Lower leg skin (tissue), 4 donors: ENCODE measurements at regions not wholly inside any gene's neighbourhood (a gene's known extent, or its start where the extent isn't known, plus 50 kb on each side); places are given as distances from the start of the nearest gene placed in this dataset.

Experiments used
- DNase-seq, 2 donors: peaks; one replicate each; pipeline ENCODE4 v3.0.0-alpha.2; 2019; ENCODE audit warnings: low spot score in 2 of 2
- H3K4me3 ChIP-seq: fragments of 200-600 bp; sonication (generic); 2 replicates; pipeline ENCODE4 v1.5.1; 2017; ENCODE audit warnings: mild to moderate bottlenecking, low read depth; ENCODE audit not compliant: poor library complexity, severe bottlenecking
- CTCF ChIP-seq, 3 donors: fragments of 450-650 bp; IDR thresholded peaks; one replicate each; pipeline ENCODE4 v1.5.1; 2016; ENCODE audit warnings: antibody characterized with exemption in 3 of 3, mild to moderate bottlenecking in 3 of 3, moderate library complexity in 2 of 3
- POLR2A ChIP-seq, 2 donors: fragments of 450-650 bp; IDR thresholded peaks; one replicate each; pipeline ENCODE4 v1.6.1; 2016 to 2017; ENCODE audit warnings: antibody characterized with exemption in 2 of 2, mild to moderate bottlenecking in 1 of 2, moderate library complexity in 1 of 2
- WGBS, 2 donors: methylation state at CpG; one replicate each; pipeline ENCODE4 v1.1.5; 2018; 5-methylcytosine and 5-hydroxymethylcytosine counted together
- intact Hi-C: fragments of 100-400 bp; cut with DNase I; formaldehyde crosslinking; loops from one replicate; pipeline ENCODE4 v1.15.0; 2023; ENCODE audit warnings: low total_unique reads

- H3K4me3 ChIP-seq: no peak overlapping the region
- intact Hi-C loops: no loop called here
- no peak for DNase-seq
- 69 to 73% methylated on average over 2 of the region's 2 CpGs for WGBS, 2 donors
- TF ChIP-seq CTCF (IDR thresholded peaks at IDR 0.05) (no peak), POLR2A (IDR thresholded peaks at IDR 0.05) (no peak)
Observed at GRCh38 chr16:64090327-64090726, 1031.5 kb downstream of the CDH11 start.

- TF ChIP-seq CTCF (IDR thresholded peaks at IDR 0.05) (no peak), POLR2A (IDR thresholded peaks at IDR 0.05) (no peak)
- H3K4me3 ChIP-seq: no peak overlapping the region
- intact Hi-C loops: no loop called here
- no peak for DNase-seq
Observed at GRCh38 chr16:64089697-64090096, 1032.2 kb downstream of the CDH11 start.

GRCh38 chr16:64088838-64089237, 1033.0 kb downstream of the CDH11 start:
- no peak for DNase-seq
- 73 to 81% methylated on average over 5 of the region's 5 CpGs for WGBS, 2 donors
- TF ChIP-seq CTCF (IDR thresholded peaks at IDR 0.05) (no peak), POLR2A (IDR thresholded peaks at IDR 0.05) (no peak)
- no peak overlapping the region for H3K4me3 ChIP-seq
- intact Hi-C loops: no loop called here

GRCh38 chr16:64085296-64085695, 1036.6 kb downstream of the CDH11 start:
- 75 to 79% methylated on average over 4 of the region's 4 CpGs for whole genome bisulfite sequencing, 2 donors
- TF ChIP-seq POLR2A (IDR thresholded peaks at IDR 0.05) (no peak), CTCF (IDR thresholded peaks at IDR 0.05) (no peak)
- no peak overlapping the region for H3K4me3 ChIP-seq
- DNase-seq: no peak
- intact Hi-C loops: no loop called here

- no peak overlapping the region for H3K4me3 ChIP-seq
- intact Hi-C loops: no loop called here
- DNase-seq: no peak
- whole genome bisulfite sequencing, 2 donors: 46 to 54% methylated on average over 3 of the region's 3 CpGs
- TF ChIP-seq CTCF (IDR thresholded peaks at IDR 0.05): no peak
- no peak for TF ChIP-seq POLR2A (IDR thresholded peaks at IDR 0.05)
Observed at GRCh38 chr16:64084706-64085105, 1037.2 kb downstream of the CDH11 start.

- no peak for DNase-seq
- H3K4me3 ChIP-seq: no peak overlapping the region
- WGBS, 2 donors: 86 to 88% methylated on average over 4 of the region's 4 CpGs
- intact Hi-C loops: no loop called here
- no peak for TF ChIP-seq POLR2A (IDR thresholded peaks at IDR 0.05)
- no peak for TF ChIP-seq CTCF (IDR thresholded peaks at IDR 0.05)
Observed at GRCh38 chr16:64083428-64084129, 1038.3 kb downstream of the CDH11 start.
